ENCODE measurements at regions not wholly inside any gene's neighbourhood (a gene's known extent, or its start where the extent isn't known, plus 50 kb on each side); places are given as distances from the start of the nearest gene placed in this dataset.

DNA sequence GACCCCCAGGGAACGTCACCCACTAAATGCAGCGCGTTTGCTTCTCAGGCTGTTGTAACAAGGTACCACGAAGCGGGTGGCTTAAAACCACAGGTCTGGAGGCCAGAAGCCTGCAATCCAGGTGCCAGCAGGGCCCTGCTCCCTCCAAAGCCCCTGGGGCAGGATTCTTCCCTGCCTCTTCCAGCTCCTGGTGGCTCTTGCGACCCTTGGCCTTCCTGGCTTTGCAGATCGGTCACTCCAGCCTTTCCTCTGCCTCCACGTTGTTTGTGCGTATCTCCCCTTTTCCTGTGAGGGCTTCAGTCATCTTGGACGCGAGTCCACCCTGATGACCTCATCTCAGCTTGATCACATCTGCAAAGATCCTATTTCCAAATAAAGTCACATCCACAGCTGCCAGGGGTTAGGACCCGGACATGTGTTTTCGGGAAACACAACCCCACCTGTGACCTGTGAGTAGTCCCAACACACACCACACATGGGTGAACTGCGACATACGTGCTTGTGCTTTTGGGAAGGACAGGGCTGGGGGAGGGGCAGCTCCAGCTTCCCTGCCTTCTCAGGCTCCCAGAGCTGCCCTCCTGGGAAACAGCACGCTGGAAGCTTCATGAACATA is 114.5 kb upstream of the NCOR2 start:
- Histone ChIP-seq H3K4me3 (no peak overlapping the region), H3K27ac (peak overlapping the region; percentile 52 to 73), H3K4me1 (replicated peaks in 1 of 2) (peaks cover 51 to 59% of the 10 kb centered on the region in 2 donors)
- in situ Hi-C loops (cut with MboI; ENCODE audit: low pct_unique_long_range_greater_than_20kb in 2 of 9, low sequenced_read_pairs in 9 of 9, unreplicated experiment in 9 of 9) = no loop called here
- 7 to 60% (median 50%) methylated on average over 1 to 6 of the region's 16 CpGs; no CpG with 5 or more reads in 3 of the 10 experiments for WGBS, 10 experiments
- ATAC-seq (replicated peaks in 6 of 8) = peak in 7 of 8 experiments; percentile 25 to 50 (median 34)

DNA sequence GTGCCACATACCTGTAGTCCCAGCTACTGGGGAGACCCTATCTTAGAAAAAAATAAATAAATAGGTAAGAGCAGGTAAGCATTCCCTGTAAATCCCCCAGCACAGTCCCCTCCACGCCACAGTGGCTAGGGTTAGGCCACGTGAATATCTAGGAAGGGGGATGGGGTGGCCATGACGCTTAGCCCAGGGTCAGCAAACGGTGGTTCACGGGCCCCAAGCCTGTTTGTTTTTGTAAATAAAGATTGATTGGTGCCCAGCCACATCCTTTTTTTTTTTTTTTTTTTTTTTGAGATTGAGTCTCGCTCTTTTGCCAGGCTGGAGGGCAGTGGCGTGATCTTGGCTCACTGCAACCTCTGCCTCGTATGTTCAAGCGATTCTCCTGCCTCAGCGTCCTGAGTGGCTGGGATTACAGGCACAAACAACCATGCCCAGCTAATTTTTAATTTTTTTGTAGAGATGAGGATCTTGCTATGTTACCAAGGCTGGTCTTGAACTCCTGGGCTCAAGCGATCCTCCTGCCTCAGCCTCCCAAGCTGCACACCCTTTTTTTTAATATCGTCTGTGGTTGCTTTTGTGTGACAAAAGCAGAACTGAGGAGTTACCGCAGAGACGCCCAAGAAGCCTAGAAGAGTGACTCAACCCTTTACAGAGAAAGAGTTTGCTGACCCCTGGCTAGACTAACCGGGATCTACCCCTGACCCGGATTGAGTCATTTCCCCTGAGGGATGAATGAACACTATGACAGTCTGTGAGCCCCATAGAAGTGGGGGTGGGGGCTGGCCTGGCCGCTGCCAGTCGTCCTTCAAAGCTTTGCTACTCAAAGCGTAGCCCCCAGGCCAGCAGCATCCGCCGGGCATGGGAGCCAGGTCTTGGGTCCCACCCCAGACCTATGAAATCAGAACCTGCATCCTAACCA is 113.7 kb upstream of the NCOR2 start:
- in situ Hi-C loops (cut with MboI; ENCODE audit: low pct_unique_long_range_greater_than_20kb in 2 of 9, low sequenced_read_pairs in 9 of 9, unreplicated experiment in 9 of 9) = no loop called here
- Histone ChIP-seq H3K4me1 (replicated peaks in 1 of 2) (peaks cover 57 to 67% of the 10 kb centered on the region in 2 donors), H3K27ac (peak overlapping the region; percentile 52 to 73), H3K4me3 (no peak overlapping the region)
- WGBS, 10 experiments = 53 to 90% (median 59%) methylated on average over 2 to 10 of the region's 21 CpGs
- ATAC-seq (replicated peaks in 6 of 8) = peak in 7 of 8 experiments; percentile 51 to 82 (median 75)

GRCh38 chr12:124679533-124680371 is 112.3 kb upstream of the NCOR2 start:
- ATAC-seq (replicated peaks in 6 of 8) = no peak

DNA sequence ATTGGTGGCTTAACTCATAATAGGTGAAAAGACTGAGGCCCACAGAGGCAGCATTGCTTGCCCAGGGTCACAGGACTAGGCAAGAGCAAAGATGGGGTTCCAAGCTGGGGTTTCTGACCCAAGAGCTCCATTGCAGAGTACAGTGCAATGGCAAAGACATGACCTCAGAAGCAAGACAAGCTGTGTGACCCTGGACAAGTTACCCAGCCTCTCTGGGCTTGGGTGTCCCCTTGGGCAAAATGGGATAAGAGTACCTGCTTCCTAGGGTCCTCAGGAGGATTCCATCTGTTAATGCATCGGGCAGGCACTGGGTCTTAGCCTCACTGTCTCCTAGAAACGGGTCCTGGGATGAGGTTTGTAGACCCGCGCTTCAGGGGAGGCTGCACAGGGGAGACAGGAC is 111.6 kb upstream of the NCOR2 start:
- no peak for ATAC-seq (replicated peaks in 6 of 8)

More at GRCh38 chr12:124679533-124680371, 112.3 kb upstream of the NCOR2 start:
- Histone ChIP-seq H3K27ac (no peak overlapping the region), H3K4me3 (no peak overlapping the region), H3K4me1 (replicated peaks in 1 of 2) (peaks cover 59 to 63% of the 10 kb centered on the region in 2 donors)
- WGBS, 10 experiments = 43 to 100% (median 100%) methylated on average over 1 to 4 of the region's 17 CpGs; no CpG with 5 or more reads in 3 of the 10 experiments
- in situ Hi-C loops (cut with MboI; ENCODE audit: low pct_unique_long_range_greater_than_20kb in 2 of 9, low sequenced_read_pairs in 9 of 9, unreplicated experiment in 9 of 9) = no loop called here

DNA sequence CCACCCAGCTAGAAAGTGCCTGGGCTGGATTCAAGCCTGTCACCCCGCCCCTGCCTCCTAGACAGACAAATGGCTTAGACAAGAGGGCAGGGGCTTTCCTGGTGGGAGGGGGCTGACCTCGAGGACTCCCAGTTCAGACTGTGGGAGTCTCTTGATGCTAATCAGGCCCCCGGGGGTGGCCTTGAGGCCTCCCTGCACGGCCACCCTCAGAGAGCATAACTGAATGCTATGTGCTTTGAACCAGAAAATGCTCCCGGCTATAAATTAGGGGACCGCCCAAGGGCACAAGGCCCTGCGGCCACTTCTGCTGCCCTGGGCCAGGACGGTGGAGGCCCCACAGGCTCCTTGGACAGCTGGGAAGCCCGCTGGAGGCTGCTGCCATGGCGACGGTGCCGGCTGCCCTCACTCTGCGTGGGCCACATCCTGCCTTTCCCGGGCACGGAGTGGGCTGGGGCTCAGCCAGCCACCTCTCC is 111.0 kb upstream of the NCOR2 start:
- WGBS, 10 experiments = 0 to 40% (median 37%) methylated on average over 1 to 3 of the region's 15 CpGs; no CpG with 5 or more reads in 7 of the 10 experiments
- peaks cover 66 to 67% of the 10 kb centered on the region in 2 donors for H3K4me1 ChIP-seq (replicated peaks in 1 of 2)
- H3K4me3 ChIP-seq = no peak overlapping the region
- no peak overlapping the region for H3K27ac ChIP-seq
- ATAC-seq (replicated peaks in 6 of 8) = peak in 1 of 8 experiments; percentile 37
- in situ Hi-C loops (cut with MboI; ENCODE audit: low pct_unique_long_range_greater_than_20kb in 2 of 9, low sequenced_read_pairs in 9 of 9, unreplicated experiment in 9 of 9) = no loop called here

More for the DNA sequence above, 111.6 kb upstream of the NCOR2 start:
- WGBS, 10 experiments = 60 to 83% (median 83%) methylated on average over 1 to 2 of the region's 4 CpGs; no CpG with 5 or more reads in 6 of the 10 experiments
- no peak overlapping the region for H3K4me3 ChIP-seq
- no peak overlapping the region for H3K27ac ChIP-seq
- in situ Hi-C loops (cut with MboI; ENCODE audit: low pct_unique_long_range_greater_than_20kb in 2 of 9, low sequenced_read_pairs in 9 of 9, unreplicated experiment in 9 of 9) = no loop called here
- H3K4me1 ChIP-seq (replicated peaks in 1 of 2) = peaks cover 60 to 61% of the 10 kb centered on the region in 2 donors

GRCh38 chr12:124677552-124678356 is 110.3 kb upstream of the NCOR2 start:
- ATAC-seq (replicated peaks in 6 of 8) = no peak
- in situ Hi-C loops (cut with MboI; ENCODE audit: low pct_unique_long_range_greater_than_20kb in 2 of 9, low sequenced_read_pairs in 9 of 9, unreplicated experiment in 9 of 9) = no loop called here
- H3K27ac ChIP-seq = peak overlapping the region in 1 of 2 donors; percentile 4
- H3K4me3 ChIP-seq = no peak overlapping the region
- 73 to 100% (median 89%) methylated on average over 1 to 17 of the region's 21 CpGs; no CpG with 5 or more reads in 1 of the 10 experiments for WGBS, 10 experiments
- H3K4me1 ChIP-seq (replicated peaks in 1 of 2) = peaks cover 66 to 67% of the 10 kb centered on the region in 2 donors

DNA sequence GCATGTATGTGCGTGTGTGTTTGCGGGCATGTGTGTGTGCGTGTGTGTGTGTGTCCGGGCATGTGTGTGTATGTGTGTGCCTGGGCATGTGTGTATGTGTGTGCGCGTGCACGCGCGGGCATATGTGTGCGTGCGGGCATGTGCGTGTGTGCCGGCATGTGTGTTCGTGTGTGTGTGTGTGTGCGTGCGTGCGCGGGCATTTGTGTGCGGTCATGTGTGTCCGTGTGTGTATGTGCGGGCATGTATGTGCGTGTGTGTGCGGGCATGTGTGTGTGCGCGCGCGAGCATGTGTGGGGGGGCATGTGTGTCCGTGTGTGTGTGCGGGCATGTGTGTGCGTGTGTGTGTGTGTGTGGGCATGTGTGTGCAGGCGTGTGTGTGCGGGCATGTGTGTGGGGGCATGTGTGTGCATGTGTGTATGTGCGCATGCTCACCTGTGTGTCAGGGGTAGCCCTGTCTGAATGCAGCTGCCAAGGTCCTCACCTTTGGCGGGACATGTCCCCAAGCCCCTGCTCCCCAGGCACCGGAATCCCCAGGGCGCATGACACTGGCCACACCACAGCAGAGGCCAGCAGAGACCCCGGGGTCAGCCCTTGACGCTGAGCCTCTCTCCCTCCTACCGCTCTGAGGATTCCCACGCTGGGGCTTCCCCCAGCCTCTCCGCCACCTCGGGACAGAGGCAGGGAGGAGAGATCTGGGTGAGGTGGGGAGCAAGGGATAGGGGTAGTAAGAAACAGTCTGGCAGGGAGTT is 109.5 kb upstream of the NCOR2 start:
- in situ Hi-C loops (cut with MboI; ENCODE audit: low pct_unique_long_range_greater_than_20kb in 2 of 9, low sequenced_read_pairs in 9 of 9, unreplicated experiment in 9 of 9) = no loop called here
- Histone ChIP-seq H3K4me3 (no peak overlapping the region), H3K4me1 (replicated peaks in 1 of 2) (peaks cover 60% of the 10 kb centered on the region in 2 donors), H3K27ac (peak overlapping the region in 1 of 2 donors; percentile 47)
- 74 to 100% (median 94%) methylated on average over 2 to 25 of the region's 42 CpGs; no CpG with 5 or more reads in 4 of the 10 experiments for WGBS, 10 experiments
- no peak for ATAC-seq (replicated peaks in 6 of 8)

- ATAC-seq (replicated peaks in 6 of 8) = peak in 7 of 8 experiments; percentile 17 to 93 (median 91)
Measured at GRCh38 chr12:124675881-124676713, 108.7 kb upstream of the NCOR2 start.

DNA sequence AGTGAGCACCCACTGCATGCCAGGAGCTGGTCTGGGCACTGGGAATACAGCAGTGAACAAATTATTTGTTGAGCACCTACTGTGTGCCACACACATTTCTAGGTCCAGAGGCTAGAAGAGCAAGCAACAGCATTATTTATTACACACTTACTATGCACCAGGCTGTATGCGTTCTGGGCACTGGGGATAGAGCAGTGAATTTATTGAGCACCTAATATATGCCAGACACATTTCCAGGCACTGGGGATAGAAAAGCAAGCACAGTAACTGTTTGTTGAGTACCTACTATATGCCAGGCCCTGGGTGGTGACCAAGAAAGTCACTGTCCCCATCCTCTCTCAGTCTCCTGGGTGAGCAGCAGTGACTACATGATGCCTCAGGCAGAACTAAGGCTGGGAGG is 107.5 kb upstream of the NCOR2 start:
- H3K4me1 ChIP-seq (replicated peaks in 1 of 2) = peaks cover 46 to 47% of the 10 kb centered on the region in 2 donors
- H3K4me3 ChIP-seq = no peak overlapping the region
- 0 to 100% (median 100%) methylated on average over 1 of the region's 1 CpG; no CpG with 5 or more reads in 4 of the 10 experiments for whole genome bisulfite sequencing, 10 experiments
- ATAC-seq (replicated peaks in 6 of 8) = no peak
- in situ Hi-C loops (cut with MboI; ENCODE audit: low pct_unique_long_range_greater_than_20kb in 2 of 9, low sequenced_read_pairs in 9 of 9, unreplicated experiment in 9 of 9) = no loop called here
- H3K27ac ChIP-seq = peak overlapping the region; percentile 67 to 75

More at GRCh38 chr12:124675881-124676713, 108.7 kb upstream of the NCOR2 start:
- H3K4me3 ChIP-seq = peak overlapping the region in 1 of 5 donors; percentile 15
- 9 to 66% (median 34%) methylated on average over 5 to 20 of the region's 36 CpGs; no CpG with 5 or more reads in 2 of the 10 experiments for WGBS, 10 experiments
- peaks cover 52% of the 10 kb centered on the region in 2 donors for H3K4me1 ChIP-seq (replicated peaks in 1 of 2)
- in situ Hi-C loops (cut with MboI; ENCODE audit: low pct_unique_long_range_greater_than_20kb in 2 of 9, low sequenced_read_pairs in 9 of 9, unreplicated experiment in 9 of 9) = no loop called here
- peak overlapping the region; percentile 67 to 75 for H3K27ac ChIP-seq

DNA sequence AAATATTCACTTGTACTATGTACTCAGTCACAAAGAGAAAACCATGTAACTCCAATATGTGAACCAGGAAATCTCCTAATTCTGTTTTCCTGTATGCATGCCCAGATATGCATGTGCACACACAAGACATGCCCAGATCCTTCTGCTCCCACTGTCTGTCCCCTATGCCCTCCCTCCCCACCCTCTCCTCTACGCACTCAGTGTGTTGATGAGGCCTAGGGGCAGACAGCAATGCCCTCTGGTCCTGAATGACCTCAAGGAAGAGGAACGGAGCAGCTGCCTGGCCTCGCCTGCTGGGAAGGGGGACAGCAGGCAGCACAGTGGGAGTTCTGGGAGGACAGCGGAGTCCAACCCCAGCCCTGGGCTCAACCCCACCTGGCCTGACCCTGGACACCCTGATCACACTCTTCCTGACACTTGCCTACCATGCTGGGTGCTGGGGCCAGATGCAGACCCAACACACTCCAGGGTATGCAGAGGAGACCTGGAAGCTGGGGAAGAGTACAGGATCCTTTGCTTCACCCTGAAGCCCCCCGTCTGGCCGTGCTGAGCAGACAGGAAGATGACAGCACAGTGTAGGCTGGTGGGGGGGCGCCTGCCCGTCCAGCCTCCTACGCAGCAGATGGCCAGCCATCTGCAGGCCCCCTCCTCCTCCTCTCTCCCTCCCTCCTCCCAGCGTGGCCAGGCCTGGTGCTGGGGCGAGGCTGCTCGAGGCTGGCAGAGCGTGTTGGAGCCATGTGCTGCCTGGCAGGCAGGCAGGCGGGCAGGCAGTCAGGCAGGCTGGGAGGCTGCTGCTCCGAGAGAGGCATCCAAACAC is 106.6 kb upstream of the NCOR2 start:
- peak in 3 of 8 experiments; percentile 3 to 50 (median 6) for ATAC-seq (replicated peaks in 6 of 8)
- WGBS, 10 experiments = 40 to 100% (median 52%) methylated on average over 1 to 5 of the region's 15 CpGs; no CpG with 5 or more reads in 5 of the 10 experiments

More for the DNA sequence above, 106.6 kb upstream of the NCOR2 start:
- in situ Hi-C loops (cut with MboI; ENCODE audit: low pct_unique_long_range_greater_than_20kb in 2 of 9, low sequenced_read_pairs in 9 of 9, unreplicated experiment in 9 of 9) = no loop called here
- Histone ChIP-seq H3K4me3 (no peak overlapping the region), H3K4me1 (replicated peaks in 1 of 2) (peaks cover 45 to 47% of the 10 kb centered on the region in 2 donors), H3K27ac (peak overlapping the region; percentile 41 to 76)
